ENCODE measurements at regions not wholly inside any gene's neighbourhood (a gene's known extent, or its start where the extent isn't known, plus 50 kb on each side); places are given as distances from the start of the nearest gene placed in this dataset.
"Not testable (repeated sequence)": the region's sequence is repeated elsewhere in the genome, so short reads cannot be mapped to it uniquely, and the experiment has no call there.

DNA sequence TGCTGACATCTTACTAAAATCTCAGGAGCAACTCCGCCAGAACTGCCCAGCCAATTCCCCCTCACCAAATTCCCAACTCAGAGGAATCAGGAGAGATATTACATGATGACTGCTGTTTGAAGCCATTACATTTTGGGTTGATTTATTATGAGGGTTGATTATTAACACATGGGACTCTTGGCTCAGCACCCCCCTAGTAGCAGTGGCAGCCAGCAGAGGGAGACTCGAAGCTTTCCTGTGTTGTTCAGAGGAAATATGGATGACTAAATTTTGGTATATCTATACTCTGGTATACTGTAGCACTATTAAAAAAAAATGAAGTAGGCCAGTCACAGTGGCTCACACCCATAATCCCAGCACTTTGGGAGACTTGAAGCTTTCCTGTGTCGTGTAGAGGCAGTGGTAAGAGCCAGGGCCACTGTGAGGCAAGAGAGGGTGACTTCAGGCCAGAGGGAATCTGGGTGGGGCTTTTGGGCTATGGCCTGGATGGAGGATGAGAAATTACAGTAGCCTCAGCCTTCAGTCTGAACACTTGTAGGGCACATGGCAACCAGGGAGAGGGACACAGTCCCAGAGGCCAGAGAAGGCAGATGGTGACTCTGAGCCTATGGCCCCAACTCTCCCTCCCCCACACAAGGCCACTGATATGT is 111.4 kb downstream of the LHX2 start:
- no peaks in the 10 kb centered on the region for H4K20me1 ChIP-seq (ENCODE audit: insufficient read depth, poor library complexity, severe bottlenecking)
- TF ChIP-seq, protein P1, sequence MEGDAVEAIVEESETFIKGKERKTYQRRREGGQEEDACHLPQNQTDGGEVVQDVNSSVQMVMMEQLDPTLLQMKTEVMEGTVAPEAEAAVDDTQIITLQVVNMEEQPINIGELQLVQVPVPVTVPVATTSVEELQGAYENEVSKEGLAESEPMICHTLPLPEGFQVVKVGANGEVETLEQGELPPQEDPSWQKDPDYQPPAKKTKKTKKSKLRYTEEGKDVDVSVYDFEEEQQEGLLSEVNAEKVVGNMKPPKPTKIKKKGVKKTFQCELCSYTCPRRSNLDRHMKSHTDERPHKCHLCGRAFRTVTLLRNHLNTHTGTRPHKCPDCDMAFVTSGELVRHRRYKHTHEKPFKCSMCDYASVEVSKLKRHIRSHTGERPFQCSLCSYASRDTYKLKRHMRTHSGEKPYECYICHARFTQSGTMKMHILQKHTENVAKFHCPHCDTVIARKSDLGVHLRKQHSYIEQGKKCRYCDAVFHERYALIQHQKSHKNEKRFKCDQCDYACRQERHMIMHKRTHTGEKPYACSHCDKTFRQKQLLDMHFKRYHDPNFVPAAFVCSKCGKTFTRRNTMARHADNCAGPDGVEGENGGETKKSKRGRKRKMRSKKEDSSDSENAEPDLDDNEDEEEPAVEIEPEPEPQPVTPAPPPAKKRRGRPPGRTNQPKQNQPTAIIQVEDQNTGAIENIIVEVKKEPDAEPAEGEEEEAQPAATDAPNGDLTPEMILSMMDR (IDR thresholded peaks at IDR 0.05; ENCODE audit: poor library complexity) = peak; percentile 35
- TF ChIP-seq EZH2phosphoT487 (IDR thresholded peaks at IDR 0.05; ENCODE audit: low read depth, severe bottlenecking, unreplicated experiment) = no peak
- H3K4me1 ChIP-seq (ENCODE audit: insufficient read depth) = no peaks in the 10 kb centered on the region
- DNase-seq (ENCODE audit: low spot score) = no peak
- H3K36me3 ChIP-seq (replicated peaks; ENCODE audit: insufficient read depth, low read depth) = no peaks in the 10 kb centered on the region
- no peak overlapping the region for H3K4me3 ChIP-seq
- no peaks in the 10 kb centered on the region for H3K9me2 ChIP-seq (replicated peaks; ENCODE audit: insufficient read depth)
- WGBS (ENCODE audit: low lambda C conversion rate, missing lambda C conversion rate) = 82% methylated on average over 3 of the region's 3 CpGs
- no peaks in the 10 kb centered on the region for H3K9me3 ChIP-seq (ENCODE audit: low read depth)
- no peak overlapping the region for H3K4me2 ChIP-seq
- no peak overlapping the region for H2AFZ ChIP-seq
- H3K27me3 ChIP-seq = no peaks in the 10 kb centered on the region
- H3K27ac ChIP-seq = no peak overlapping the region
- H3K79me2 ChIP-seq = no peaks in the 10 kb centered on the region

DNA sequence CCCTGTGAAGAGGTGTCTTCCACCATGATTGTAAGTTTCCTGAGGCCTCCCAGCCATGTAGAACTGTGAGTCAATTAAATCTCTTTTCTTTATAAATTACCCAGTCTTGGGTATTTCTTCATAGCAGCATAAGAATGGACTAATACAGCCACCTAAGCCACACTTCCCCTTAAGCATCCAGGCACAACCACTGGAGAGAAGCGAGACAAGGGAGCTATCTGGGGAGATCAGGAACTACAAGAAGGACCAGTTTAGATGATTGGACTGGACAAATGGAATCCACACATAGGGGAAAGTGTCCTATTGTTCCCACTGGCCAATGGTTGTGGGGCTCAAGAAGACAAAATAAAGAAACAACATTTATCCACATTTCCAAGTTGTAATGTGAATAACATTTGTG is 112.1 kb downstream of the LHX2 start:
- not testable (repeated sequence) for H3K4me1 ChIP-seq (ENCODE audit: insufficient read depth); H4K20me1 ChIP-seq (ENCODE audit: insufficient read depth, poor library complexity, severe bottlenecking); H3K9me3 ChIP-seq (ENCODE audit: low read depth); H3K79me2 ChIP-seq; H3K27ac ChIP-seq; H2AFZ ChIP-seq; H3K27me3 ChIP-seq; DNase-seq (ENCODE audit: low spot score); H3K4me3 ChIP-seq; H3K36me3 ChIP-seq (replicated peaks; ENCODE audit: insufficient read depth, low read depth); H3K9me2 ChIP-seq (replicated peaks; ENCODE audit: insufficient read depth); H3K4me2 ChIP-seq
- WGBS (ENCODE audit: low lambda C conversion rate, missing lambda C conversion rate) = 75% methylated on average over 1 of the region's 1 CpG

GRCh38 chr9:124124729-124125650 is 113.4 kb downstream of the LHX2 start:
- no peaks in the 10 kb centered on the region for H3K79me2 ChIP-seq
- H3K4me3 ChIP-seq = no peak overlapping the region
- no peaks in the 10 kb centered on the region for H3K27me3 ChIP-seq
- no peak overlapping the region for H3K27ac ChIP-seq
- DNase-seq (ENCODE audit: low spot score) = no peak
- TF ChIP-seq, protein P1 (IDR thresholded peaks at IDR 0.05; ENCODE audit: poor library complexity) = no peak
- TF ChIP-seq EZH2 (IDR thresholded peaks at IDR 0.05; ENCODE audit: borderline replicate concordance) (no peak), EZH2phosphoT487 (IDR thresholded peaks at IDR 0.05; ENCODE audit: low read depth, severe bottlenecking, unreplicated experiment) (no peak)
- H2AFZ ChIP-seq = no peak overlapping the region
- H3K36me3 ChIP-seq (replicated peaks; ENCODE audit: insufficient read depth, low read depth) = no peaks in the 10 kb centered on the region
- no peak overlapping the region for H3K4me2 ChIP-seq
- no peaks in the 10 kb centered on the region for H3K9me3 ChIP-seq (ENCODE audit: low read depth)
- no peaks in the 10 kb centered on the region for H3K9me2 ChIP-seq (replicated peaks; ENCODE audit: insufficient read depth)
- no peaks in the 10 kb centered on the region for H3K4me1 ChIP-seq (ENCODE audit: insufficient read depth)
- 89% methylated on average over 19 of the region's 19 CpGs for WGBS (ENCODE audit: low lambda C conversion rate, missing lambda C conversion rate)
- H4K20me1 ChIP-seq (ENCODE audit: insufficient read depth, poor library complexity, severe bottlenecking) = no peaks in the 10 kb centered on the region

DNA sequence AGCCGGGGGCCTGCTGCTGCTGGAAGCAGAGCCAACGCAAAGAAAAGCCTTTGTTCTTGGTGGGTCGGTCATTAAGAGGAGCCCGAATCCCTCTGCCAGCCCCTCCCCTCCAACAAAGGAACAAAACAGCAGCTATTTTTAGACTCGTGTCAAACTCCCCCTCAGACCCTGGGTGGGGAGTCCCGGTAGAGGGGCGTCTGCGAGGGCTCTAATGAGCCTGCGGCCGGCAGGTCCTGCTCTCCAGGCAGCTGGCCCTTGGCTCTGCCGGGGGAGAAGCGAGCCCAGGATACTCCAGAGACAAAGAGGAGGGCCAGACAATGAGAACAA is 114.0 kb downstream of the LHX2 start:
- Histone ChIP-seq H3K27ac (no peak overlapping the region), H2AFZ (no peak overlapping the region), H3K36me3 (replicated peaks; ENCODE audit: insufficient read depth, low read depth) (no peaks in the 10 kb centered on the region), H4K20me1 (ENCODE audit: insufficient read depth, poor library complexity, severe bottlenecking) (no peaks in the 10 kb centered on the region), H3K9me2 (replicated peaks; ENCODE audit: insufficient read depth) (no peaks in the 10 kb centered on the region), H3K4me3 (no peak overlapping the region), H3K4me2 (no peak overlapping the region), H3K4me1 (ENCODE audit: insufficient read depth) (no peaks in the 10 kb centered on the region), H3K9me3 (ENCODE audit: low read depth) (no peaks in the 10 kb centered on the region), H3K27me3 (no peaks in the 10 kb centered on the region), H3K79me2 (no peaks in the 10 kb centered on the region)
- DNase-seq (ENCODE audit: low spot score) = no peak
- TF ChIP-seq EZH2phosphoT487 (IDR thresholded peaks at IDR 0.05; ENCODE audit: low read depth, severe bottlenecking, unreplicated experiment) = no peak
- no peak for TF ChIP-seq EZH2 (IDR thresholded peaks at IDR 0.05; ENCODE audit: borderline replicate concordance)
- TF ChIP-seq, protein P1 (IDR thresholded peaks at IDR 0.05; ENCODE audit: poor library complexity) = no peak
- 39% methylated on average over 12 of the region's 12 CpGs for WGBS (ENCODE audit: low lambda C conversion rate, missing lambda C conversion rate)
